ENCODE measurements at regions not wholly inside any gene's neighbourhood (a gene's known extent, or its start where the extent isn't known, plus 50 kb on each side); places are given as distances from the start of the nearest gene placed in this dataset.
A peak's percentile ranks its signal among the peaks of the same experiment; 100 is the strongest.

GRCh38 chr13:85080691-85081090, 718.5 kb downstream of the SLITRK6 start:
- DNase-seq (ENCODE audit: low spot score): peak; percentile 4

- no peak for DNase-seq (ENCODE audit: low spot score)
Observed at GRCh38 chr13:85076343-85076742, 722.9 kb downstream of the SLITRK6 start.

GRCh38 chr13:85074543-85075313, 724.5 kb downstream of the SLITRK6 start:
- DNase-seq (ENCODE audit: low spot score): no peak

- DNase-seq (ENCODE audit: low spot score): no peak
Observed at GRCh38 chr13:85068231-85068630, 731.0 kb downstream of the SLITRK6 start.

- DNase-seq (ENCODE audit: low spot score): no peak
Observed at GRCh38 chr13:85040215-85040614, 759.0 kb downstream of the SLITRK6 start.

GRCh38 chr13:85031771-85032170, 767.4 kb downstream of the SLITRK6 start:
- peak; percentile 19 for DNase-seq (ENCODE audit: low spot score)

- no peak for DNase-seq (ENCODE audit: low spot score)
Observed at GRCh38 chr13:85028035-85028434, 771.2 kb downstream of the SLITRK6 start.

GRCh38 chr13:85019121-85019520, 780.1 kb downstream of the SLITRK6 start:
- DNase-seq (ENCODE audit: low spot score): no peak

GRCh38 chr13:85013006-85013405, 786.2 kb downstream of the SLITRK6 start:
- no peak for DNase-seq (ENCODE audit: low spot score)

GRCh38 chr13:85009447-85009846, 789.8 kb downstream of the SLITRK6 start:
- no peak for DNase-seq (ENCODE audit: low spot score)

GRCh38 chr13:84999252-84999651, 800.0 kb downstream of the SLITRK6 start:
- no peak for DNase-seq (ENCODE audit: low spot score)

GRCh38 chr13:84998681-84999080, 800.5 kb downstream of the SLITRK6 start:
- DNase-seq (ENCODE audit: low spot score): no peak

GRCh38 chr13:84997858-84998257, 801.4 kb downstream of the SLITRK6 start:
- no peak for DNase-seq (ENCODE audit: low spot score)

GRCh38 chr13:84994582-84994981, 804.6 kb downstream of the SLITRK6 start:
- DNase-seq (ENCODE audit: low spot score): no peak

- DNase-seq (ENCODE audit: low spot score): no peak
Observed at GRCh38 chr13:84985860-84986259, 813.4 kb downstream of the SLITRK6 start.

GRCh38 chr13:84983321-84983720, 815.9 kb downstream of the SLITRK6 start:
- no peak for DNase-seq (ENCODE audit: low spot score)

- DNase-seq (ENCODE audit: low spot score): no peak
Observed at GRCh38 chr13:84980571-84980970, 818.6 kb downstream of the SLITRK6 start.

GRCh38 chr13:84978851-84979250, 820.4 kb downstream of the SLITRK6 start:
- no peak for DNase-seq (ENCODE audit: low spot score)

GRCh38 chr13:84973661-84974060, 825.6 kb downstream of the SLITRK6 start:
- no peak for DNase-seq (ENCODE audit: low spot score)

GRCh38 chr13:84972907-84973306, 826.3 kb downstream of the SLITRK6 start:
- no peak for DNase-seq (ENCODE audit: low spot score)

GRCh38 chr13:84962849-84963248, 836.4 kb downstream of the SLITRK6 start:
- DNase-seq (ENCODE audit: low spot score): no peak

- no peak for DNase-seq (ENCODE audit: low spot score)
Observed at GRCh38 chr13:84962141-84962750, 837.0 kb downstream of the SLITRK6 start.

GRCh38 chr13:84961023-84961422, 838.2 kb downstream of the SLITRK6 start:
- no peak for DNase-seq (ENCODE audit: low spot score)

- DNase-seq (ENCODE audit: low spot score): no peak
Observed at GRCh38 chr13:84959818-84960217, 839.4 kb downstream of the SLITRK6 start.
